OCI-LY7 (cell line): ENCODE measurements at regions not wholly inside any gene's neighbourhood (a gene's known extent, or its start where the extent isn't known, plus 50 kb on each side); places are given as distances from the start of the nearest gene placed in this dataset.

Experiments used
- BruUV-seq: library from RNA; stranded (reverse); fragments of 400-500 nt; replicated peaks from 2 replicates; lab custom pipeline; 2021; lab: Mats Ljungman, UMichigan
- CTCF ChIA-PET: fragments of 300-600 bp; sonication (Branson Sonifier 250); formaldehyde crosslinking; loops from one replicate; lab custom pipeline; 2022; ENCODE audit warnings: antibody characterized with exemption; ENCODE audit not compliant: unreplicated experiment; lab: Charles Lee
- POLR2A ChIA-PET: fragments of 300-600 bp; sonication (Branson Sonifier 250); formaldehyde crosslinking; loops from one replicate; lab custom pipeline; 2022; ENCODE audit warnings: antibody characterized with exemption; lab: Charles Lee
- DNase-seq: peaks from one replicate; pipeline ENCODE4 v3.0.0-alpha.2; 2015; ENCODE audit warnings: low spot score
- H2AFZ ChIP-seq: fragments of 200-600 bp; sonication (generic), shearing (Covaris generic); 2 replicates; pipeline ENCODE4 v1.6.1; 2014; ENCODE audit warnings: mild to moderate bottlenecking, antibody characterized with exemption, low read length, moderate library complexity
- H3K27ac ChIP-seq: fragments of 200-600 bp; sonication (generic); 2 replicates; pipeline ENCODE4 v1.5.1; 2014; ENCODE audit warnings: mixed run types, low read depth, mild to moderate bottlenecking, moderate library complexity, low read length, inconsistent platforms; ENCODE audit not compliant: poor library complexity, severe bottlenecking
- H3K36me3 ChIP-seq: fragments of 200-600 bp; sonication (generic); 2 replicates; pipeline ENCODE4 v1.6.1; 2014; ENCODE audit warnings: mild to moderate bottlenecking, antibody characterized with exemption, low read length, moderate library complexity, mixed read lengths; ENCODE audit not compliant: insufficient read depth
- H3K4me1 ChIP-seq: fragments of 200-600 bp; sonication (generic); 2 replicates; pipeline ENCODE4 v1.5.1; 2014; ENCODE audit warnings: mild to moderate bottlenecking, low read length; ENCODE audit not compliant: insufficient read depth, poor library complexity, severe bottlenecking
- H3K4me2 ChIP-seq: fragments of 200-600 bp; sonication (generic); 2 replicates; pipeline ENCODE4 v1.6.1; 2014; ENCODE audit warnings: mild to moderate bottlenecking, low read length
- H3K4me3 ChIP-seq: fragments of 200-600 bp; sonication (generic); 2 replicates; pipeline ENCODE4 v1.5.1; 2014; ENCODE audit warnings: mild to moderate bottlenecking, low read depth, low read length; ENCODE audit not compliant: poor library complexity, severe bottlenecking
- H3K79me2 ChIP-seq: fragments of 200-600 bp; sonication (generic); 2 replicates; pipeline ENCODE4 v1.6.1; 2016; ENCODE audit warnings: low read depth, mild to moderate bottlenecking, low read length, moderate library complexity, mixed read lengths; ENCODE audit not compliant: insufficient read depth
- H3K9me2 ChIP-seq: fragments of 200-600 bp; sonication (generic); 2 replicates; pipeline ENCODE4 v1.6.1; 2016; ENCODE audit warnings: mild to moderate bottlenecking, low read length, mixed read lengths; ENCODE audit not compliant: insufficient read depth
- H3K9me3 ChIP-seq: fragments of 200-600 bp; sonication (generic); 2 replicates; pipeline ENCODE4 v1.6.1; 2014; ENCODE audit warnings: mild to moderate bottlenecking, mixed run types, low read length, mixed read lengths
- H4K20me1 ChIP-seq: fragments of 200-600 bp; sonication (generic); 2 replicates; pipeline ENCODE4 v1.6.1; 2014; ENCODE audit warnings: mild to moderate bottlenecking, antibody characterized with exemption, low read length, moderate library complexity, mixed read lengths; ENCODE audit not compliant: insufficient read depth
- EZH2phosphoT487 ChIP-seq: fragments of 200-600 bp; sonication (generic); IDR thresholded peaks from 2 replicates; pipeline ENCODE4 v1.6.1; 2018; ENCODE audit warnings: low read depth, borderline replicate concordance, mild to moderate bottlenecking, mixed run types, antibody characterized with exemption, low read length, moderate library complexity, mixed read lengths
- intact Hi-C: fragments of 100-400 bp; cut with micrococcal nuclease; formaldehyde crosslinking; loops from one replicate; pipeline ENCODE4 v1.10.0; 2022; ENCODE audit not compliant: unreplicated experiment
- TF ChIP-seq, protein P1 (sequence below): fragments of 200-600 bp; sonication (generic); conservative IDR thresholded peaks from 2 replicates; pipeline ENCODE4 v1.5.1; 2014; ENCODE audit warnings: mild to moderate bottlenecking, antibody characterized with exemption, low read length, moderate library complexity, mixed read lengths

DNA sequence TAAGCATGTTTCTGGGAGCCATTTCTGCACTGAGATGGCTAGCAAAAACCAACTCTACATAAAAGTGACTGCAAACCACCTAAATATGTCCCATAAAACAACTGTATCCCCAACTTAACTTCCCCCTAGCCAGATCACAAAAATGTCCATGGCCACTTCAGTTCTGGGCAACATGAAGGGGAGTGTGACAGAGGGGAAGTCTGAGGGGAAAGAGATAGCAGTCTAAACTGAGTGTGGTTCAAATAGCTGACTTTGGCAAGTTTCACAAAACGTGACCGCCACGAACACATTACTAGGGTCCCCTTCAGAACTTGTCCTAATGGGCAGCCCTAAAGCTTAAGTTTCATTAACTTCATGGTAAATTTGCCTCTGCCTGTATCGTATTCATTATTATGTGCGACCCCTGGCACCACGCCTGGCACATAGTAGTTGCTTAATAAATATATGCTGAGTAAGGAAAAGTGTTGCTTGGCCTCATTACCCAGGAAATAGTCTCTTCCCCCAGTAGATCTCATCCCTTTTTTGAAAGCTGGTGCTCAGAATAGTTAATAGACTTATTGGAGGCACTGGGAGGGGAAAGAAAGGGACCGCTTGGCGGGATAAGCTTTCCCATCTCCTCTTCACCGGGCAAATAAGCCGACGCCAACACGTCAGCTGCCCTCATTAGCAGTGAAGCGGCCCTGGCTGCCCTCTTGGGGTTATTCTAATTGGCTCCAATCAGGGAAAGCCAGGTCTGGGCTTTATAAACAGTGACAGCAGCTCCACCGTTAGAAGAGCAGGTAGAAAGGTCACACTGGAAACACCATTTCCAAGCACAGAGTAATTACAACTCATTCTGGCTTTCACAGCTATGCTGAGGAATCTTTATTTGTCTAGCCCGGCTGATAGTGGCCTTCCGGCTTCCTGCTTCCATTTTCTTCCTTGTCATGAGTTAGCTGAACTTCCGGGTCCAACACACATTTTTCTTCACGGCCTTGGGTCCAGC is 122.1 kb downstream of the LRIG2 start:
- intact Hi-C loops, result no loop called here
- no peak overlapping the region for H3K4me3 ChIP-seq
- no peaks in the 10 kb centered on the region for H3K4me1 ChIP-seq
- BruUV-seq, result no TSS peak
- POLR2A ChIA-PET, result interaction anchor here (0.7 kb wide), 1 partner anchor 74 kb away, joined by 3 read pairs; no protein-coding TSS in a partner anchor
- H3K9me3 ChIP-seq, result no peaks in the 10 kb centered on the region
- CTCF ChIA-PET, result no interaction called here
- no peak for TF ChIP-seq EZH2phosphoT487
- TF ChIP-seq, protein P1, sequence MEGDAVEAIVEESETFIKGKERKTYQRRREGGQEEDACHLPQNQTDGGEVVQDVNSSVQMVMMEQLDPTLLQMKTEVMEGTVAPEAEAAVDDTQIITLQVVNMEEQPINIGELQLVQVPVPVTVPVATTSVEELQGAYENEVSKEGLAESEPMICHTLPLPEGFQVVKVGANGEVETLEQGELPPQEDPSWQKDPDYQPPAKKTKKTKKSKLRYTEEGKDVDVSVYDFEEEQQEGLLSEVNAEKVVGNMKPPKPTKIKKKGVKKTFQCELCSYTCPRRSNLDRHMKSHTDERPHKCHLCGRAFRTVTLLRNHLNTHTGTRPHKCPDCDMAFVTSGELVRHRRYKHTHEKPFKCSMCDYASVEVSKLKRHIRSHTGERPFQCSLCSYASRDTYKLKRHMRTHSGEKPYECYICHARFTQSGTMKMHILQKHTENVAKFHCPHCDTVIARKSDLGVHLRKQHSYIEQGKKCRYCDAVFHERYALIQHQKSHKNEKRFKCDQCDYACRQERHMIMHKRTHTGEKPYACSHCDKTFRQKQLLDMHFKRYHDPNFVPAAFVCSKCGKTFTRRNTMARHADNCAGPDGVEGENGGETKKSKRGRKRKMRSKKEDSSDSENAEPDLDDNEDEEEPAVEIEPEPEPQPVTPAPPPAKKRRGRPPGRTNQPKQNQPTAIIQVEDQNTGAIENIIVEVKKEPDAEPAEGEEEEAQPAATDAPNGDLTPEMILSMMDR, result no peak
- H2AFZ ChIP-seq, result no peak overlapping the region
- H3K9me2 ChIP-seq, result no peaks in the 10 kb centered on the region
- no peak overlapping the region for H3K4me2 ChIP-seq
- no peaks in the 10 kb centered on the region for H3K36me3 ChIP-seq
- no peaks in the 10 kb centered on the region for H4K20me1 ChIP-seq
- no peaks in the 10 kb centered on the region for H3K79me2 ChIP-seq
- DNase-seq, result no peak
- no peak overlapping the region for H3K27ac ChIP-seq

DNA sequence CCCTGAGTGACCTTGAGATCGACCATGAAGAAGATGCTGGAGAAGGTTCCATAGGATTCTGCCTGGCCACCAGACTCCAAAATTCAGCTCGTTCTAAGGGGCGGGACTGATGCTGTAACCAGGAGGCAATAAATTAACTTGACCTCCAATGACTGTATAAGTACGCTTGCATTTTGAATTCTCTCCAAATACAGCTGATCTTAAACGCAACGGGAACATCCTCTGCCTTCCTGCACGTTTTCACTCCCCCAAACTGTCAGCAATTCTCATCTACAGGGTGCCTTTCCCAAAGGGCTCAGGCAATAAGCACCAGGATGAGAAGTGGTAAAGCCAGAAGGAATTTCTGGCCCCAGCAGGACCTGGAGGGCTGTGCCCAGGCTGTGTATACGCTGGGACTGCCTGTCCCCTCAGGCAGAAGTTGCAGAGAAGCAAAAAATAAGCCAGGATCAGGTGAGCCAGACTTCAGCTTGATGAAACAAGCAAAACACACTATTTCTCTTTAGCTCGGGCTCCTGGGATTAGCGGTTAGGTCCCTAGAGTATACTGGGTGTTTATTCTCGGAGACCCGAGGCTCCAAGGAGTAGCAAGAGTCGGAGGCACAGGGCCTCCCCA is 124.8 kb downstream of the LRIG2 start:
- Histone ChIP-seq H3K79me2 (no peaks in the 10 kb centered on the region), H3K4me2 (no peak overlapping the region), H3K9me2 (no peaks in the 10 kb centered on the region), H3K27ac (no peak overlapping the region), H4K20me1 (no peaks in the 10 kb centered on the region), H2AFZ (no peak overlapping the region), H3K9me3 (no peaks in the 10 kb centered on the region), H3K4me1 (no peaks in the 10 kb centered on the region), H3K36me3 (no peaks in the 10 kb centered on the region), H3K4me3 (no peak overlapping the region)
- intact Hi-C loops, result no loop called here
- CTCF ChIA-PET, result no interaction called here
- no peak for TF ChIP-seq EZH2phosphoT487
- TF ChIP-seq, protein P1, result no peak
- DNase-seq, result no peak
- POLR2A ChIA-PET, result no interaction called here
- BruUV-seq, result no TSS peak
